ENCODE measurements at regions not wholly inside any gene's neighbourhood (a gene's known extent, or its start where the extent isn't known, plus 50 kb on each side); places are given as distances from the start of the nearest gene placed in this dataset.

DNA sequence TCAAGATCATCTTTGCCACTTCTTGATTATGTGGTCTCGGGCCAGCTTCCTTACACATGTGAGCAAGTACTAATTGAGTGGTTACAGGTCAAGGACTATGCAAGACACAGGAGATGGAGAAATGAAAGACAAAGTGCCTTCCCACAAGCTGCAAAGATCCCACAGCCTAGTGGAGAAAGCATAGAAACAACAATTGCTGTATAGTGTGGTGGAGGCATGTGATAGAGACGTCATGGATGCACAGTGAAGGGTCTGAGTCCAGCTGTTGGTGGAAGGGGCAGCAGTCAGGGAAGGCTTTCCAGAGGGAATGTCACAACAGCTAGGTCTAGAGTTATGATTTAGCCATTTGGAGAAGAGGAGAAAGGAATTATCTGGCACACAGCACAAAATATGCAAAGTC, 210.6 kb downstream of the KDR start:
- intact Hi-C loops (cut with DNase I; ENCODE audit: low total_unique reads): no loop called here
- Histone ChIP-seq H3K4me1 (peaks cover 0 to 5% (median 0%) of the 10 kb centered on the region in 6 donors), H3K9me3 (no peaks in the 10 kb centered on the region), H3K36me3 (no peaks in the 10 kb centered on the region), H3K4me3 (no peak overlapping the region), H3K27me3 (replicated peaks in 1 of 7) (no peaks in the 10 kb centered on the region), H3K27ac (no peak overlapping the region)
- WGBS, 5 donors: 55 to 83% (median 74%) methylated on average over 2 of the region's 2 CpGs
- no peak for DNase-seq
- TF ChIP-seq POLR2A (IDR thresholded peaks at IDR 0.05) (no peak), POLR2AphosphoS5 (IDR thresholded peaks at IDR 0.05) (no peak)
- TF ChIP-seq, protein P1, sequence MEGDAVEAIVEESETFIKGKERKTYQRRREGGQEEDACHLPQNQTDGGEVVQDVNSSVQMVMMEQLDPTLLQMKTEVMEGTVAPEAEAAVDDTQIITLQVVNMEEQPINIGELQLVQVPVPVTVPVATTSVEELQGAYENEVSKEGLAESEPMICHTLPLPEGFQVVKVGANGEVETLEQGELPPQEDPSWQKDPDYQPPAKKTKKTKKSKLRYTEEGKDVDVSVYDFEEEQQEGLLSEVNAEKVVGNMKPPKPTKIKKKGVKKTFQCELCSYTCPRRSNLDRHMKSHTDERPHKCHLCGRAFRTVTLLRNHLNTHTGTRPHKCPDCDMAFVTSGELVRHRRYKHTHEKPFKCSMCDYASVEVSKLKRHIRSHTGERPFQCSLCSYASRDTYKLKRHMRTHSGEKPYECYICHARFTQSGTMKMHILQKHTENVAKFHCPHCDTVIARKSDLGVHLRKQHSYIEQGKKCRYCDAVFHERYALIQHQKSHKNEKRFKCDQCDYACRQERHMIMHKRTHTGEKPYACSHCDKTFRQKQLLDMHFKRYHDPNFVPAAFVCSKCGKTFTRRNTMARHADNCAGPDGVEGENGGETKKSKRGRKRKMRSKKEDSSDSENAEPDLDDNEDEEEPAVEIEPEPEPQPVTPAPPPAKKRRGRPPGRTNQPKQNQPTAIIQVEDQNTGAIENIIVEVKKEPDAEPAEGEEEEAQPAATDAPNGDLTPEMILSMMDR (IDR thresholded peaks at IDR 0.05 in 8 of 11, conservative IDR thresholded peaks at IDR 0.05 in 3 of 11): no peak

DNA sequence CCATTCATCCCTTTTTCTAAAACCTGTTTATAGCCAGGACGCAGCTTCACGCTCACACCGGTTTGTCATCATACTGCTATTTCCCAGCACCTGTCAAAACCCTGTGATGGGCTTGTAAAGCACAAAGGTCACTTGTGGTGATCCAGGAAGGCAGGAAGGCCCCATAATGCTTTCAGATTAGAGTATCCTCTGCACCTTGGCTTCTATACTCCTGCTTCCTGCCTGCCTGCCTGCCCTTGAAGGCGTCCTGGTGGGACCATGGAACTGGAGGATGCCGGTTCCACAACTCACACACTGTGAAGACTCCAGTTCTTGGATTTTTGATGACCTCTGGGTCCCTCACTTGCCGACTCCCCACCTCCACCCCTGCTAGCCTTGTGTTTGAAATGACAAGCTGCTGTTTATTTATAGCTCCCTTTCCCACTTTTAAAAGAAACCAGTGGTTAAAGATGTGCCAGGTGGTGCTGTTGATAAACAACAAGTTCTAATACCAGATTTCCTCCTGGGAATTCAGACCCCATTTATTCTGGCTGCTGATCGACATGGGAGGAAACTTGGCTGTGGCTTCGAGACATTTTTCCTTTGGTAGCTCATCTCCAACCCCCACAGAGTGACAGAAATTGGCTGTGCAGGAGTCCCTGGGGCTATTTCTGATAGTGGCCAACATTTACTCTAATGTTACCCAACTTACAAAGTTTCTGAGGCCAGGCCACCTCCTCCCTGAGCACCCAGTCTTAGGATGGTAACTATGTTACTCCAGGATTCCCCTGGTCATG, 211.5 kb downstream of the KDR start:
- Histone ChIP-seq H3K27me3 (replicated peaks in 1 of 7) (no peaks in the 10 kb centered on the region), H3K9me3 (no peaks in the 10 kb centered on the region), H3K27ac (no peak overlapping the region), H3K4me3 (no peak overlapping the region), H3K4me1 (peaks cover 0 to 5% (median 0%) of the 10 kb centered on the region in 6 donors), H3K36me3 (no peaks in the 10 kb centered on the region)
- WGBS, 5 donors: 48 to 58% (median 52%) methylated on average over 8 of the region's 8 CpGs
- no peak for DNase-seq
- intact Hi-C loops (cut with DNase I; ENCODE audit: low total_unique reads): no loop called here
- TF ChIP-seq POLR2A (IDR thresholded peaks at IDR 0.05) (no peak), POLR2AphosphoS5 (IDR thresholded peaks at IDR 0.05) (no peak)
- TF ChIP-seq, protein P1 (IDR thresholded peaks at IDR 0.05 in 8 of 11, conservative IDR thresholded peaks at IDR 0.05 in 3 of 11): no peak

DNA sequence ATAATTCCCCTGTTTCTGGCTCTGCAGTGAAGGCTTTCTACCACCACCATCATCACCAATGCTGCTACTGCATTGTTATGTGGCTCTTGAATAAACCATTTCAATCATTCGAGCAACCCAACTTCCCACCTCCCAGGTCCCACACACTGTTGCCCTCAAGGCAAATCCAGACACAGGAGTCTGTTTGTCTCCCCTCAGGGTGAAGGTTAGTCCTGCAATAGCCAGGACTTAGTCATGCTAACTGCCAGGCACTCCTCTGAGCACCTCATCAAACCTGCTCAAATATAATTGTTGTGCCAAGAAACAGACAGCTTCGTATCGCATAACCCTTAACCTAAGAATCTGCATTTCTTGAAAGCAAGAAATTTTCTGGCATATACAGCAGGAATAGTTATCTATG, 213.2 kb downstream of the KDR start:
- peaks cover 0 to 5% (median 0%) of the 10 kb centered on the region in 6 donors for H3K4me1 ChIP-seq
- TF ChIP-seq POLR2AphosphoS5 (IDR thresholded peaks at IDR 0.05) (no peak), POLR2A (IDR thresholded peaks at IDR 0.05) (no peak)
- TF ChIP-seq, protein P1 (IDR thresholded peaks at IDR 0.05 in 8 of 11, conservative IDR thresholded peaks at IDR 0.05 in 3 of 11): no peak
- H3K4me3 ChIP-seq: no peak overlapping the region
- no peaks in the 10 kb centered on the region for H3K27me3 ChIP-seq (replicated peaks in 1 of 7)
- 95 to 98% (median 97%) methylated on average over 3 of the region's 3 CpGs for WGBS, 5 donors
- intact Hi-C loops (cut with DNase I; ENCODE audit: low total_unique reads): no loop called here
- no peak for DNase-seq
- H3K27ac ChIP-seq: no peak overlapping the region
- peaks cover 0 to 6% (median 0%) of the 10 kb centered on the region in 8 donors for H3K9me3 ChIP-seq
- no peaks in the 10 kb centered on the region for H3K36me3 ChIP-seq

DNA sequence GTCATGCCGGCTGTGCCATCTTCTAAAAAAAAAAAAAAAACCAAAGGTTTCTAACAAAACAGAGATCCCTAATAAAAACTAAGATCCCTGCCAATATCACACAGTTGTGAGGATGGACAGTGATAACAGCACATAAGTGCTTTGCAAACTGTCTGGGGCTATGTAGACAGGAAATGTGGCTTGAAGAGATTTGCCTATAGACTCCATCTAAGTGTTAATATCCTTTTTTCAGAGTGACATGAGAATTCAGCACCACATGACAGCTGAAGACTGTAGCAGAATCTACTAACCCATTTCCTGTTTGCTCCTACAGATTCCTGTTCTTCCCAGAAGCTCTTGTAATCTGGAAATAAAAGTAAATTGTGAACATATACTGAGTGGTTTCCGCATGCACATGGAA, 215.4 kb downstream of the KDR start:
- no peak overlapping the region for H3K27ac ChIP-seq
- no peaks in the 10 kb centered on the region for H3K27me3 ChIP-seq (replicated peaks in 1 of 7)
- H3K9me3 ChIP-seq: peaks cover 0 to 20% (median 3%) of the 10 kb centered on the region in 8 donors
- no peak for TF ChIP-seq POLR2AphosphoS5 (IDR thresholded peaks at IDR 0.05)
- TF ChIP-seq, protein P1 (IDR thresholded peaks at IDR 0.05 in 8 of 11, conservative IDR thresholded peaks at IDR 0.05 in 3 of 11): no peak
- TF ChIP-seq POLR2A (IDR thresholded peaks at IDR 0.05): no peak
- no peaks in the 10 kb centered on the region for H3K36me3 ChIP-seq
- 43 to 74% (median 71%) methylated on average over 2 of the region's 2 CpGs for WGBS, 5 donors
- no peak for DNase-seq
- no peak overlapping the region for H3K4me3 ChIP-seq
- H3K4me1 ChIP-seq: peaks cover 0 to 5% (median 0%) of the 10 kb centered on the region in 6 donors
- intact Hi-C loops (cut with DNase I; ENCODE audit: low total_unique reads): no loop called here
